Right lobe of liver (tissue), 6 donors: ENCODE measurements at regions not wholly inside any gene's neighbourhood (a gene's known extent, or its start where the extent isn't known, plus 50 kb on each side); places are given as distances from the start of the nearest gene placed in this dataset.

ENCODE experiments used
- ATAC-seq, 4 donors: fragments of 200-7000 bp; cut with Tn5 transposase; one replicate each; pipeline ENCODE4 v1.9.1; 2020; ENCODE audit warnings: mild to moderate bottlenecking in 4 of 4, moderate library complexity in 4 of 4
- DNase-seq, 3 donors: peaks; one replicate each; pipeline ENCODE4 v3.0.0-alpha.2; 2020
- H3K27ac ChIP-seq, 3 donors: fragments of 200-600 bp; one replicate each; pipeline ENCODE4 v1.8.0; 2022
- H3K27me3 ChIP-seq, 2 donors: fragments of 200-600 bp; one replicate each; pipeline ENCODE4 v1.8.0; 2022
- H3K36me3 ChIP-seq, 4 donors: fragments of 200-600 bp; sonication (generic) in 1 of 4; one replicate each; pipeline versions ENCODE4 v1.5.1 to v1.8.0; 2017 to 2022; ENCODE audit warnings: control low read depth in 1 of 4
- H3K4me1 ChIP-seq, 4 donors: fragments of 200-600 bp; sonication (generic) in 1 of 4; one replicate each; pipeline versions ENCODE4 v1.5.1 to v1.8.0; 2017 to 2022; ENCODE audit warnings: control low read depth in 1 of 4
- H3K4me3 ChIP-seq, 3 donors: fragments of 200-600 bp; one replicate each; pipeline ENCODE4 v1.8.0; 2022
- H3K9me3 ChIP-seq, 4 donors: fragments of 200-600 bp; sonication (generic) in 1 of 4; one replicate each; pipeline versions ENCODE4 v1.5.1 to v1.8.0; 2017 to 2022; ENCODE audit warnings: control low read depth in 1 of 4
- CTCF ChIP-seq, 4 donors: fragments of 200-600 bp in 3 of 4; fragments of 450-650 bp in 1 of 4; IDR thresholded peaks; one replicate each; pipeline versions ENCODE4 v1.5.1 to v1.8.0; 2016 to 2022; ENCODE audit warnings: antibody characterized with exemption in 4 of 4, mild to moderate bottlenecking in 2 of 4
- POLR2A ChIP-seq: fragments of 450-650 bp; IDR thresholded peaks from one replicate; pipeline ENCODE4 v1.6.1; 2017; ENCODE audit warnings: antibody characterized with exemption, mild to moderate bottlenecking
- WGBS: methylation state at CpG from one replicate; pipeline ENCODE4 v1.1.6; 2018; ENCODE audit warnings: low coverage, low lambda C conversion rate; ENCODE audit not compliant: insufficient coverage; ENCODE audit errors: missing lambda C conversion rate; 5-methylcytosine and 5-hydroxymethylcytosine counted together
- intact Hi-C, 2 donors: fragments of 100-400 bp; cut with DNase I; formaldehyde crosslinking; loops; one replicate each; pipeline versions ENCODE4 v1.11.2 to v1.14.1; 2022
- donor health status: DM: no; HTN: yes; CAD: no.
- donor health status: DM: no; HTN: no; CAD: no.
- donor health status: DM: no; HTN: no; CAD: no.
- donor health status: DM: no; HTN: yes; CAD: no.
- donor health status: DM: no; HTN: yes; CAD: no.

GRCh38 chr12:18859400-18859799 lies 121.5 kb downstream of the CAPZA3 start:
- DNase-seq (no peak), ATAC-seq (no peak)
- no peaks in the 10 kb centered on the region for H3K27me3 ChIP-seq
- no peak overlapping the region for H3K4me3 ChIP-seq
- H3K36me3 ChIP-seq, result no peaks in the 10 kb centered on the region
- no peaks in the 10 kb centered on the region for H3K9me3 ChIP-seq
- H3K4me1 ChIP-seq, result no peaks in the 10 kb centered on the region
- intact Hi-C loops, result no loop called here
- 30% methylated on average over 1 of the region's 1 CpG for WGBS
- H3K27ac ChIP-seq, result no peak overlapping the region
- no peak for TF ChIP-seq POLR2A
- no peak for TF ChIP-seq CTCF (IDR thresholded peaks at IDR 0.05)

- Histone ChIP-seq H3K4me3 (no peak overlapping the region), H3K27me3 (no peaks in the 10 kb centered on the region), H3K9me3 (no peaks in the 10 kb centered on the region), H3K36me3 (no peaks in the 10 kb centered on the region), H3K4me1 (no peaks in the 10 kb centered on the region), H3K27ac (no peak overlapping the region)
- peak; percentile 48 to 65 (median 57) for ATAC-seq
- TF ChIP-seq POLR2A (no peak), CTCF (IDR thresholded peaks at IDR 0.05) (peak; percentile 57 to 72 (median 62))
- 33% methylated on average over 3 of the region's 3 CpGs for WGBS
- DNase-seq, result no peak
- intact Hi-C loops, result no loop called here
Measured at GRCh38 chr12:18861287-18861858, 123.5 kb downstream of the CAPZA3 start.

- ATAC-seq (no peak), DNase-seq (no peak)
- 75% methylated on average over 3 of the region's 3 CpGs for WGBS
- intact Hi-C loops, result no loop called here
- Histone ChIP-seq H3K4me1 (no peaks in the 10 kb centered on the region), H3K27me3 (no peaks in the 10 kb centered on the region), H3K4me3 (no peak overlapping the region), H3K27ac (no peak overlapping the region), H3K36me3 (no peaks in the 10 kb centered on the region), H3K9me3 (no peaks in the 10 kb centered on the region)
- TF ChIP-seq POLR2A (no peak), CTCF (IDR thresholded peaks at IDR 0.05) (no peak)
Measured at GRCh38 chr12:18863769-18864500, 126.0 kb downstream of the CAPZA3 start.

- H3K4me3 ChIP-seq, result no peak overlapping the region
- H3K36me3 ChIP-seq, result no peaks in the 10 kb centered on the region
- H3K9me3 ChIP-seq, result no peaks in the 10 kb centered on the region
- no peak for DNase-seq
- TF ChIP-seq POLR2A (no peak), CTCF (IDR thresholded peaks at IDR 0.05) (no peak)
- WGBS, result 56% methylated on average over 5 of the region's 5 CpGs
- no peaks in the 10 kb centered on the region for H3K4me1 ChIP-seq
- H3K27ac ChIP-seq, result no peak overlapping the region
- ATAC-seq, result no peak
- intact Hi-C loops, result no loop called here
- H3K27me3 ChIP-seq, result no peaks in the 10 kb centered on the region
Measured at GRCh38 chr12:18864900-18865561, 127.1 kb downstream of the CAPZA3 start.
